ENCODE measurements at regions not wholly inside any gene's neighbourhood (a gene's known extent, or its start where the extent isn't known, plus 50 kb on each side); places are given as distances from the start of the nearest gene placed in this dataset.

DNA sequence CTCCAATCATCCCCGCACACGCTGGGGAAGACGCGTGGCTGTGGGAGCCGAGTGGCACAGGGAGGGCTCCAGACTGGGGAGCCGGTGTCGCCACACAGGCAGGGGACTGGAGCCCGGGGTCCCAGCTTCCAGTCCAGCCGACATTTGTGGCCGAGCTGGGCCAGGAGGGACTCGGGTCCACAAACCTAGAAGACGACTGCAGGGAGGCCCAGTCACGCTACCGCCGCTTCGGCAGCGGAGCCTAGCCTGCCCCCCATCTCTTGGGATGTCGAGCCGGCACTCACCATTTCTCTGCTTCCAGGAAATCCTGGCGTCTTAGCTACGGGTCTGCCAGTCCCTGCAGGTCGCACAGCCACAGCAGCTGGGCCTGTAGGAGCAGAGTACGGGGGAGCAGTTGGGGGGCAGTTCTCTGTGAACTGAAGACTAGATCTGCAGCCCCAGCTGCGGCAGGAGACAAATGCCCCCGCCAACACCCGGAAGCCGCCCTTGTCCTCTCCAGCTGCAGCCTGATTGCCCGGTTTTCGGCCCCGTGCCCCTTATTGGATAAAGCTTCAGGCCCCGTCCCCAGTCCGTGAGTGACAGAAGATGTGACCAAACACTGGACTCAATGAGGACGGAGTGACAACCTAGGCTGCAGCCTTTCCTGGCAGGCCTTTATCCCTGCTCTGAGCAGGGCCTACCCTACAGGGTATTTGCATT lies 270.7 kb downstream of the ZNF33B start:
- Histone ChIP-seq H3K27me3 (replicated peaks in 1 of 4; ENCODE audit: control extremely low read depth in 1 of 4, control insufficient read depth in 3 of 4, insufficient read depth in 4 of 4, low read length in 3 of 4) (peaks cover 0 to 3% (median 0%) of the 10 kb centered on the region in 4 experiments), H3K27ac (ENCODE audit: low read length in 2 of 2) (no peak overlapping the region), H3K36me3 (replicated peaks in 1 of 2; ENCODE audit: control extremely low read depth in 1 of 2, control insufficient read depth in 1 of 2, extremely low read depth in 1 of 2, insufficient read depth in 2 of 2, low read length in 1 of 2) (no peaks in the 10 kb centered on the region), H3K4me3 (ENCODE audit: control extremely low read depth in 1 of 5, extremely low read depth in 1 of 5, insufficient read depth in 1 of 5, low read depth in 2 of 5, low read length in 4 of 5) (peak overlapping the region in 4 of 5 experiments; percentile 30 to 61 (median 49)), H3K4me2 (replicated peaks; ENCODE audit: low read depth, low read length, poor library complexity, severe bottlenecking) (peak overlapping the region; percentile 43), H3K79me2 (ENCODE audit: control insufficient read depth, insufficient read depth, low read length) (no peaks in the 10 kb centered on the region), H2AFZ (ENCODE audit: insufficient read depth, low read depth, low read length, poor library complexity, severe bottlenecking) (peak overlapping the region; percentile 56), H3K4me1 (ENCODE audit: control insufficient read depth in 2 of 2, insufficient read depth in 2 of 2, low read length in 2 of 2) (peaks cover 0 to 6% of the 10 kb centered on the region in 2 donors), H3K9ac (ENCODE audit: low read length) (peak overlapping the region; percentile 61), H3K9me3 (ENCODE audit: control extremely low read depth in 1 of 3, control insufficient read depth in 2 of 3, insufficient read depth in 1 of 3, low read length in 2 of 3) (peaks cover 0 to 26% (median 4%) of the 10 kb centered on the region in 3 donors), H4K20me1 (ENCODE audit: control insufficient read depth, insufficient read depth, low read length, poor library complexity, severe bottlenecking) (no peaks in the 10 kb centered on the region)
- no peaks in the 10 kb centered on the region for H3K27me3 Mint-ChIP-seq
- CTCF ChIA-PET, result no interaction called here
- peak overlapping the region; percentile 46 for H3K27ac Mint-ChIP-seq
- WGBS (ENCODE audit: insufficient coverage), result 22% methylated on average over 32 of the region's 33 CpGs
- intact Hi-C loops (cut with micrococcal nuclease), result loop anchor here (5.0 kb wide), 1 partner anchor 185 kb away; no protein-coding TSS in a partner anchor
- peaks cover 7% of the 10 kb centered on the region for H3K9me3 Mint-ChIP-seq (ENCODE audit: insufficient read depth)
- peak; percentile 74 for DNase-seq
- ATAC-seq (ENCODE audit: low read depth), result peak; percentile 94
- POLR2A ChIA-PET, result no interaction called here
- H3K4me3 Mint-ChIP-seq, result peak overlapping the region; percentile 83
- TF ChIP-seq EZH2 (IDR thresholded peaks at IDR 0.05; ENCODE audit: borderline replicate concordance, insufficient read depth, low read depth, low read length, poor library complexity, severe bottlenecking), result no peak
- TF ChIP-seq, protein P1, sequence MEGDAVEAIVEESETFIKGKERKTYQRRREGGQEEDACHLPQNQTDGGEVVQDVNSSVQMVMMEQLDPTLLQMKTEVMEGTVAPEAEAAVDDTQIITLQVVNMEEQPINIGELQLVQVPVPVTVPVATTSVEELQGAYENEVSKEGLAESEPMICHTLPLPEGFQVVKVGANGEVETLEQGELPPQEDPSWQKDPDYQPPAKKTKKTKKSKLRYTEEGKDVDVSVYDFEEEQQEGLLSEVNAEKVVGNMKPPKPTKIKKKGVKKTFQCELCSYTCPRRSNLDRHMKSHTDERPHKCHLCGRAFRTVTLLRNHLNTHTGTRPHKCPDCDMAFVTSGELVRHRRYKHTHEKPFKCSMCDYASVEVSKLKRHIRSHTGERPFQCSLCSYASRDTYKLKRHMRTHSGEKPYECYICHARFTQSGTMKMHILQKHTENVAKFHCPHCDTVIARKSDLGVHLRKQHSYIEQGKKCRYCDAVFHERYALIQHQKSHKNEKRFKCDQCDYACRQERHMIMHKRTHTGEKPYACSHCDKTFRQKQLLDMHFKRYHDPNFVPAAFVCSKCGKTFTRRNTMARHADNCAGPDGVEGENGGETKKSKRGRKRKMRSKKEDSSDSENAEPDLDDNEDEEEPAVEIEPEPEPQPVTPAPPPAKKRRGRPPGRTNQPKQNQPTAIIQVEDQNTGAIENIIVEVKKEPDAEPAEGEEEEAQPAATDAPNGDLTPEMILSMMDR (IDR thresholded peaks at IDR 0.05), result no peak
- peaks cover 4% of the 10 kb centered on the region for H3K4me1 Mint-ChIP-seq

DNA sequence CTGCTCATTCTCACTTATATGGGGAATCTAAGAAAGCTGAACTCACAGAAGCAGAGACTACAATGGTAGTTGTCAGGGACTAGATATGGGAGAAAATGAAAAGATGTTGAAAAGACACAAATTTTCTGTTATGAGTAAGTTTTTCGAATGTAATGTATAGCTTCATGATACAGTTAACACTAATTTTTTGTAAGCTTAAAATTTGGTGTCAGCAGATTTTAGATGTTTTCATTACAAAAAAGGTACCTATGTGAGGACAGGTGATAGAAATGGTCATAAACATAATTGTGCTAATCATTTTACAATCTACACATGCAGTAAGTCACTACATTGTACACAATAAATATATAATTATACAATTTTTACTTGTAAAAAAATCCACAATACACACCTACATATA lies 286.6 kb downstream of the ZNF33B start:
- intact Hi-C loops (cut with micrococcal nuclease), result no loop called here
- no peak for TF ChIP-seq EZH2 (IDR thresholded peaks at IDR 0.05; ENCODE audit: borderline replicate concordance, insufficient read depth, low read depth, low read length, poor library complexity, severe bottlenecking)
- TF ChIP-seq, protein P1 (IDR thresholded peaks at IDR 0.05), result no peak
- CTCF ChIA-PET, result no interaction called here

More for the DNA sequence above, 286.6 kb downstream of the ZNF33B start:
- H3K4me3 Mint-ChIP-seq, result no peak overlapping the region
- peaks cover 3% of the 10 kb centered on the region for H3K9me3 Mint-ChIP-seq (ENCODE audit: insufficient read depth)
- Histone ChIP-seq H4K20me1 (ENCODE audit: control insufficient read depth, insufficient read depth, low read length, poor library complexity, severe bottlenecking) (no peaks in the 10 kb centered on the region), H3K36me3 (replicated peaks in 1 of 2; ENCODE audit: control extremely low read depth in 1 of 2, control insufficient read depth in 1 of 2, extremely low read depth in 1 of 2, insufficient read depth in 2 of 2, low read length in 1 of 2) (no peaks in the 10 kb centered on the region), H3K4me3 (ENCODE audit: control extremely low read depth in 1 of 5, extremely low read depth in 1 of 5, insufficient read depth in 1 of 5, low read depth in 2 of 5, low read length in 4 of 5) (no peak overlapping the region), H2AFZ (ENCODE audit: insufficient read depth, low read depth, low read length, poor library complexity, severe bottlenecking) (no peak overlapping the region), H3K4me2 (replicated peaks; ENCODE audit: low read depth, low read length, poor library complexity, severe bottlenecking) (no peak overlapping the region), H3K4me1 (ENCODE audit: control insufficient read depth in 2 of 2, insufficient read depth in 2 of 2, low read length in 2 of 2) (no peaks in the 10 kb centered on the region), H3K9me3 (ENCODE audit: control extremely low read depth in 1 of 3, control insufficient read depth in 2 of 3, insufficient read depth in 1 of 3, low read length in 2 of 3) (peaks cover 2 to 10% (median 7%) of the 10 kb centered on the region in 3 donors), H3K27ac (ENCODE audit: low read length in 2 of 2) (no peak overlapping the region), H3K27me3 (replicated peaks in 1 of 4; ENCODE audit: control extremely low read depth in 1 of 4, control insufficient read depth in 3 of 4, insufficient read depth in 4 of 4, low read length in 3 of 4) (no peaks in the 10 kb centered on the region), H3K9ac (ENCODE audit: low read length) (no peak overlapping the region), H3K79me2 (ENCODE audit: control insufficient read depth, insufficient read depth, low read length) (no peaks in the 10 kb centered on the region)
- ATAC-seq (ENCODE audit: low read depth), result no peak
- WGBS (ENCODE audit: insufficient coverage), result no CpG with 5 or more reads among the region's 1 CpG
- POLR2A ChIA-PET, result no interaction called here
- DNase-seq, result no peak
- H3K27me3 Mint-ChIP-seq, result no peaks in the 10 kb centered on the region
- no peak overlapping the region for H3K27ac Mint-ChIP-seq
- H3K4me1 Mint-ChIP-seq, result no peaks in the 10 kb centered on the region

Data from B cell (primary cell).